Memory B cell (primary cell): ENCODE measurements at regions not wholly inside any gene's neighbourhood (a gene's known extent, or its start where the extent isn't known, plus 50 kb on each side); places are given as distances from the start of the nearest gene placed in this dataset.

Source experiments
- ATAC-seq: fragments of 150-1000 bp; cut with Tn5 transposase; 2 replicates; pipeline ENCODE4 v1.10.0; 2021; ENCODE audit warnings: low read depth, mild to moderate bottlenecking, moderate library complexity
- DNase-seq, 2 donors: peaks; one replicate each; pipeline ENCODE4 v3.0.0; 2022; ENCODE audit warnings: low spot score in 2 of 2
- H3K27ac Mint-ChIP-seq: one replicate; pipeline ENCODE4 v1.8.0; 2022; ENCODE audit warnings: mild to moderate bottlenecking, moderate library complexity, mixed read lengths
- H3K27me3 Mint-ChIP-seq: one replicate; pipeline ENCODE4 v1.8.0; 2022; ENCODE audit warnings: mixed read lengths
- H3K36me3 Mint-ChIP-seq: one replicate; pipeline ENCODE4 v1.8.0; 2022; ENCODE audit warnings: mild to moderate bottlenecking, mixed read lengths
- H3K4me1 Mint-ChIP-seq: one replicate; pipeline ENCODE4 v1.8.0; 2022; ENCODE audit warnings: mixed read lengths
- H3K4me3 Mint-ChIP-seq: one replicate; pipeline ENCODE4 v1.8.0; 2022; ENCODE audit warnings: mild to moderate bottlenecking, moderate library complexity, mixed read lengths
- H3K9me3 Mint-ChIP-seq: one replicate; pipeline ENCODE4 v1.8.0; 2022; ENCODE audit warnings: mixed read lengths

DNA sequence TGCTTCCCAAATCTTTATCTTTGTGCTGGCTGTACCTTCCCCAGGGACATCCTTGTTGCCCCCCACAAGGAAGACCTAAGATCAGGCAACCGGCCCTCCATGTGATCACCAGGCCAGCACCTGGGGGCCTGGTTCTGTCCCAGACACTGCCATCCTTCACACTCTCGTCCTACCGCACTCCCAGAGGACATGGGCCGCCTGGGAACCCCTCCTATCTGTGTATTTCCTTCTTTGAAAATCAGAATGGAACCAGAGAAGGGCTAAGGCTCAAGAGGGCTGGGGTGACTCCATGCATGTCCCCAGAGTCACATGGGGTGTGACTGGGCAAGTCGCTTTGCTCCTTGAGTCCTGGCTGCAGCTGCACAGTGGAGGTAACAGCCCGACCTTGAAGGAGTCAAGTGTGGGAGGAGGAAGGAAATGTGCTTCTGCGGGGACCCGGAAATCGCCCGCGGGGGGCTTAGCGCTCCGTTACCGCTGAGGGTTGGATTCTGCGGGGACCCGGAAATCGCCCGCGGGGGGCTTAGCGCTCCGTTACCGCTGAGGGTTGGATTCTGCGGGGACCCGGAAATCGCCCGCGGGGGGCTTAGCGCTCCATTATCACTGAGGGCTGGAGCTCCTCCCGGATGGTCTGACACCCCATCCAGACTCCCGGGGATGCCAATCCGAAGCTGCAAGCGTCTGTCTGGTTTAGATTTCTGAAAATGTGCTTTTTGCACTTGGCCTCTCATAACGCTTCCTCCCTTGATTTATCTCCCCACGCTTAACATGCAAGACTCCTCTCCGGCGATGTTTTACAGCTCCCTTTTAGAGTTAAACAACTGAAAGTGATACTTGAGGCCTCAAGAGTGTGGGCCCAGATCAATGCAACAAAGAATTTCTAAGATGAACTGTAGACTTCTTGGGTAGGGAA lies 278.9 kb downstream of the NPHP4 start:
- H3K4me1 Mint-ChIP-seq = no peaks in the 10 kb centered on the region
- ATAC-seq (no peak), DNase-seq (no peak)
- no peaks in the 10 kb centered on the region for H3K36me3 Mint-ChIP-seq
- H3K9me3 Mint-ChIP-seq = peaks cover 11% of the 10 kb centered on the region
- peaks cover 6% of the 10 kb centered on the region for H3K27me3 Mint-ChIP-seq
- H3K27ac Mint-ChIP-seq = no peak overlapping the region
- no peak overlapping the region for H3K4me3 Mint-ChIP-seq

DNA sequence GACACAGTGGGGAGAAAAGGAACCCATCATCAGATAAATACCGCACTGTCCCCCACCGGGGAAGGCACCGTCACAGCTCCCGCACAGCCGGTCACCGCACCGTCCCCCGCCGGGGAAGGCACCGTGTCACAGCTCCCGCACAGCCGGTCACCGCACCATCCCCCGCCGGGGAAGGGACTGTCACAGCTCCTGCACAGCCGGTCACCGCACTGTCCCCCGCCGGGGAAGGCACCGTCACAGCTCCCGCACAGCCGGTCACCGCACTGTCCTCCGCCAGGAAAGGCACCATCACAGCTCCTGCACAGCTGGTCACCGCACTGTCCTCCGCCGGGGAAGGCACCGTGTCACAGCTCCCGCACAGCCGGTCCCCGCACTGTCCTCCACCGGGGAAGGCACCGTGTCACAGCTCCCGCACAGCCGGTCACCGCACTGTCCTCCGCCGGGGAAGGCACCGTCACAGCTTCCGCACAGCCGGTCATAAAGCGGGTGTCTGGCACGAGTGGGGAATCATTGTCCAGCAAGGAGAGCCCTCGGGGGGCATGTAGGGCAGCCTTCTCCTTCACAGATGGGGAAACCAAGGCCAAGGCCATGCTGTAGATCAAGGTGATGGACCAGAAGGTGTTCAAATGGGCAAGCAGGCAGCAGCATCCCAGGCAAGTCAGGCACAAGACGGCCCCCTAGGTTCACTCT lies 280.1 kb downstream of the NPHP4 start:
- Mint-ChIP-seq H3K27me3 (peaks cover 8% of the 10 kb centered on the region), H3K4me3 (no peak overlapping the region), H3K4me1 (no peaks in the 10 kb centered on the region), H3K36me3 (no peaks in the 10 kb centered on the region), H3K9me3 (peaks cover 11% of the 10 kb centered on the region), H3K27ac (no peak overlapping the region)
- DNase-seq (no peak), ATAC-seq (no peak)

DNA sequence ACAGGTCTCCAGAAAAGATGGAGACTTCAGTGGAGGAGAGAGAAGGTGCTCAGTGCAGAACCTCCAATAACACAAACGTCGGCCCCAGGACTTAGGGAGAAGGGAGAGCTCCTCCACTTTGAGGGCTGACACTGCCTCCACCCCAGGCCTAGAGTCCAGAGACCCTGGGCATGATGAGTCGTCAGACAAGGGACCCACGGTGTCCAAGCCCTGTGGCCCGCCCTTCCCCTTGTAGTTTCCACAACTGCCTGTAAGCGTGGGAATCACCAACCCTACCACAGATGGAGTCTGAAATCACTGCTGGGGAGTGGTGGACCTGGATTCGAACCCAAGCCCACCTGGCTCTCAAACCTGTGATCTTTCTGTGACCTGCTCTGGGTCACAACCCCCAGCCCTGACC lies 281.1 kb downstream of the NPHP4 start:
- Mint-ChIP-seq H3K27ac (no peak overlapping the region), H3K36me3 (no peaks in the 10 kb centered on the region), H3K27me3 (peaks cover 8% of the 10 kb centered on the region), H3K4me3 (no peak overlapping the region), H3K4me1 (no peaks in the 10 kb centered on the region), H3K9me3 (peaks cover 11% of the 10 kb centered on the region)
- DNase-seq = no peak
- no peak for ATAC-seq

DNA sequence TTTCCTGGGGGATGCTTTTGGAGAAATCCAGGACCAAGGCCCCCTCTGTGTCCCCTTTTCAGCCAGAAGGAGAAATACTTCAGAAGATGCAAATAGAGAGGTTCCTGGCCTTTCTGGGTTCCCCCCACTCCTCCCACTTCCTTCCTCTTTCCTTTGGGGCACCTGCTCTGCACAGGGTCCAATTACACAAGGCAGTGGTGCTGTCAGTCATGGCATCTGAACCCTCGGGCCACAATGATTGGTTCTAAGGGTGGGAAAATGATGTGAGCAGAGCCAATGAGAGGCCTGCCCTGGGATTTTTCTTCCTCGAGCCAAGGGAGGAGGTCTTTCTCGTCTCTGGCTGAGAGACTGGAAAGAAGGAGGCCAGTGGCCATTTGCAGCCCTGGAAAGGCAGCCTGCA lies 282.2 kb downstream of the NPHP4 start:
- DNase-seq (no peak), ATAC-seq (no peak)
- Mint-ChIP-seq H3K4me3 (no peak overlapping the region), H3K9me3 (peaks cover 6% of the 10 kb centered on the region), H3K36me3 (no peaks in the 10 kb centered on the region), H3K27me3 (peaks cover 6% of the 10 kb centered on the region), H3K27ac (no peak overlapping the region), H3K4me1 (no peaks in the 10 kb centered on the region)

DNA sequence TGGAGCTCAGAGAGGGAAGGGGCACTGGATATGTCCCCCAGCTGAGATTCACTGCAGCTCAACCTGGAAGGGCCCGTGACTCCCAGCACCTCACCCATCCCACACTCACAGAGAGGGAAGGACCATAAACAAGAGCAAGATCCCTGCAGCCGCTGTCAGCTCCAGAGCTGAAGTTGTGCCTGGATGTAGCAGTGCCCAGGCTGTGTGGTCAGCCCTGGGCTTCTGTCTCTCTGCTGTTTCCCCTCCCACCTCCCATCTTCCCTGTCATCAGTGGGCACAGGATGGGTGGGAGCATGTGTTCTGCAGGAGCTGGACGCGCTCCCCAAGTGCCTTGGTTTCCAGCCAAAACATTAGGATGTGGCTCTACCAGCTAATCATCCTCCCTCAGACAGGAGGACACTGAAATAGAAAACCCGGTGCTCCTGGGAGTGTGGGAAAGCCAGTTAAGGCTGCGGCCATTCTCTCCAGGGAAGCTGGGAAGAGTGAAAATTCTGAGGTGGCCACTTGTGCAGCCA lies 282.7 kb downstream of the NPHP4 start:
- ATAC-seq (no peak), DNase-seq (no peak)
- Mint-ChIP-seq H3K27ac (no peak overlapping the region), H3K4me1 (no peaks in the 10 kb centered on the region), H3K9me3 (peaks cover 4% of the 10 kb centered on the region), H3K27me3 (peaks cover 5% of the 10 kb centered on the region), H3K4me3 (no peak overlapping the region), H3K36me3 (no peaks in the 10 kb centered on the region)

DNA sequence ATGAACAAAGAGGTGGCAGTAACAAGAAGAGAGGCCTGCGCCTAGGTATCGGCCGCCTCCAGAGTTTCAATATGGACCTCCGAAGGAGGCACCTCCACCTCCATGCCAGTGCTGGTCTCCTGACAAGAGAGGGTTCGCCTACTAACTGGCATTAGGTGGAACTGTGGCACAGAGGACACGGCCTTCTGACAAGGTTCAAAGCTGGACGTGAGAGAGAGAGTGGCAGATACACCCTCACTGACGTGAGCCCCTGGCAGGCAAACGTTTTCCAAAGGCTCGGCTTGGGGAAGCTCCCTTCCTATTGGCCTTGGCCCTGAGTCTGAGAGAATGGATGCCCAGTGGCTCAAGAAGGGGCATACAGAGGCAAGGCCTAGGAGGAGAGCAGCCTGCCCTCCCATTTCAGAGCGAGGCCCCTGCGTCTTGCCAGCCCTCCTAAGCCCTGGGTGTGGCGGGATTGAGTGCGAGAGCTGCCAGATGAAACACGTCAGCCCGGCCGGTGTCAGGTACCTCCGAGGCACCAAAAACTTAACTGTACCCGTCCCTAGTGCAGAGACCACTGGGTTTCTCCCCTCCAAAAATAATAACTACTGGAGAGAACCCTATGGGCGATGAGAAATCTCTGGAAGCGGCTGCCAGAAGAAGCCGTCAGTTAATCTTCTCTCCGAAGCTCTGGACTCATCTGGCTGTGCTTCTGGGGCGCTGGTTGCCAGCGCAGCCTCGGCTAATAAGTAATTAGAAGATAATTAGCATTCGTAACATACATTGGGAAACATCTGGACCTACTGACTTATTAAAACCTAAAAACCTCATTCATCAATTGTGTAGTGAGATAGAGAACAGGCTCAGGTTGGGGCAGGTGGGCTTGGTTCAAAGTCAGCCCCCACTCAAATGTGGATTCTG lies 283.6 kb downstream of the NPHP4 start:
- Mint-ChIP-seq H3K27me3 (peaks cover 5% of the 10 kb centered on the region), H3K4me1 (no peaks in the 10 kb centered on the region), H3K36me3 (no peaks in the 10 kb centered on the region), H3K4me3 (no peak overlapping the region), H3K27ac (no peak overlapping the region), H3K9me3 (peaks cover 3% of the 10 kb centered on the region)
- ATAC-seq (no peak), DNase-seq (no peak)

DNA sequence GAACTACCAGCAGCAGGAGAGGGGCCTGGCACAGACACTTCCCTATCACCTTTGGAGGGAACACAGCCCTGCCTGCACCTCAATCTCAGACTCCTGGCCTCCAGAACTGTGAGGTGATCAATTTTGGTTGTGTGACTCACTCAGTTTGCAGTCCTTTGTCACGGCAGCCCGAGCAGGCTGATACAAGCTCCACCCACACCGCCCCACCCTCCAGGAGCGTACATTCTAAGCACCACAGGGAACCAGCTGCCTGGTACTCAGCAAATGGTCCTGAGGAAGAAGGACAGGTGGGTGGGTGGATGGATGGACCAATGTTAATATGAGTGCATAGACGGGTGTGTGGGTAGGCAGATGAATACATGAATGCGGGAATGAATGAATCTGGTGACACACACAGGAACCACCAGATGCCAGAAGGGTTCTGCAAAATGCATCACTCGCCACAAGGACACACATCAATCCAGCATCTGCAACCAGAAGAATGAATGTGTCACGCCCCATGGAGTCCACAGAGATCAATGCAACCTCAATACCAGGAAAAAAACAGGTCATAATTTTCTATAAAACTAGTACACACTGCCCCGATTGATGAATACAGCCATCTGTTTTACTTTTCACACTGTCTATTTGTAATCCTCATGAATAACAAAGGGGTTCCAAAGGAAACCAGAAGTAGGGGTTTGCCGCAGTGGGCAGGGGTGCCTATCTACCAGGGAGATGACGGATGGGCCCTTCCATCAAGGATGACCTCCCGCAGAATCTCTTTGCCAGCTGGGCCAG lies 284.5 kb downstream of the NPHP4 start:
- Mint-ChIP-seq H3K27me3 (peaks cover 6% of the 10 kb centered on the region), H3K4me1 (no peaks in the 10 kb centered on the region), H3K9me3 (peaks cover 3% of the 10 kb centered on the region), H3K4me3 (no peak overlapping the region), H3K36me3 (no peaks in the 10 kb centered on the region), H3K27ac (no peak overlapping the region)
- ATAC-seq (no peak), DNase-seq (no peak)

DNA sequence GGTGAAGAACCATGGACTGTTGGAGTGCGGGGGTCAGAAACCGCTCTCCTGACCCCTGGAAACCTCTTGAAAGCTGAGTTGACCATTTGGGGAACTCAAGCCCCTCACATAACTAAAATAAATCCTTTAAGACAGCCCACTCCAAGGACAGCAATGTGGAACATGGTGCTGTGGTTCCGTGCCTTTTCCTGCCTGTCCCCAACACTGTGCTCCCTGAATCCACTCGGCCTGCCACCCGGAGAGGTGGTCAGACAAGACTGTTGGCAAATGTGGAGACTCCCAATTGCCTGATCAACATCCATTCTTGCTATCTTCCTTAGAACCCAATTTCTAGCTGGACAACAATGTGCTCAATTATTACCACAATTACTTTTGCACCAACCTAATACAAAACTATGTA lies 286.0 kb downstream of the NPHP4 start:
- no peaks in the 10 kb centered on the region for H3K36me3 Mint-ChIP-seq
- ATAC-seq = no peak
- no peaks in the 10 kb centered on the region for H3K4me1 Mint-ChIP-seq
- H3K9me3 Mint-ChIP-seq = peaks cover 5% of the 10 kb centered on the region
- no peak for DNase-seq
- H3K4me3 Mint-ChIP-seq = no peak overlapping the region
- no peak overlapping the region for H3K27ac Mint-ChIP-seq
- H3K27me3 Mint-ChIP-seq = peaks cover 6% of the 10 kb centered on the region

DNA sequence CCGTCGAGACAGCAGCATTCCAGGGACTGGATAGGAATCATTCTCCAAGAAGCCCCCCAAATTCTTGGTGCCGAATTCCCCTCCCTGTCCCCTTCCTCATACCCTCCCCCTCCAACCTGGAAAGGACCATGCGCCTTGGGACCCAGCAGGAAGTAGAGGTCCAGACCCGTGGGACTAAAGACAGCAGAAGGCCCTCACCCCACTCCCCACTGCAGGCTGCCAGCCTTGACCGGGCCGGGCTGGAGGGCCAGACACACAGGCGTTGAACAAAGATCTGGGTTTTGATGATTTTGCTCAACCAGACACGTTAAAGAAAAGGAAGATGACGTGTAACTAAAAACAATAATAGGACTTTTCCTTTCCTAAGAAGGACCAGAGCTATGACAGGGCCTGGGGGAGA lies 286.5 kb downstream of the NPHP4 start:
- H3K9me3 Mint-ChIP-seq = peaks cover 5% of the 10 kb centered on the region
- no peaks in the 10 kb centered on the region for H3K36me3 Mint-ChIP-seq
- H3K27ac Mint-ChIP-seq = no peak overlapping the region
- H3K27me3 Mint-ChIP-seq = peaks cover 6% of the 10 kb centered on the region
- no peaks in the 10 kb centered on the region for H3K4me1 Mint-ChIP-seq
- H3K4me3 Mint-ChIP-seq = no peak overlapping the region
- no peak for DNase-seq
- no peak for ATAC-seq

DNA sequence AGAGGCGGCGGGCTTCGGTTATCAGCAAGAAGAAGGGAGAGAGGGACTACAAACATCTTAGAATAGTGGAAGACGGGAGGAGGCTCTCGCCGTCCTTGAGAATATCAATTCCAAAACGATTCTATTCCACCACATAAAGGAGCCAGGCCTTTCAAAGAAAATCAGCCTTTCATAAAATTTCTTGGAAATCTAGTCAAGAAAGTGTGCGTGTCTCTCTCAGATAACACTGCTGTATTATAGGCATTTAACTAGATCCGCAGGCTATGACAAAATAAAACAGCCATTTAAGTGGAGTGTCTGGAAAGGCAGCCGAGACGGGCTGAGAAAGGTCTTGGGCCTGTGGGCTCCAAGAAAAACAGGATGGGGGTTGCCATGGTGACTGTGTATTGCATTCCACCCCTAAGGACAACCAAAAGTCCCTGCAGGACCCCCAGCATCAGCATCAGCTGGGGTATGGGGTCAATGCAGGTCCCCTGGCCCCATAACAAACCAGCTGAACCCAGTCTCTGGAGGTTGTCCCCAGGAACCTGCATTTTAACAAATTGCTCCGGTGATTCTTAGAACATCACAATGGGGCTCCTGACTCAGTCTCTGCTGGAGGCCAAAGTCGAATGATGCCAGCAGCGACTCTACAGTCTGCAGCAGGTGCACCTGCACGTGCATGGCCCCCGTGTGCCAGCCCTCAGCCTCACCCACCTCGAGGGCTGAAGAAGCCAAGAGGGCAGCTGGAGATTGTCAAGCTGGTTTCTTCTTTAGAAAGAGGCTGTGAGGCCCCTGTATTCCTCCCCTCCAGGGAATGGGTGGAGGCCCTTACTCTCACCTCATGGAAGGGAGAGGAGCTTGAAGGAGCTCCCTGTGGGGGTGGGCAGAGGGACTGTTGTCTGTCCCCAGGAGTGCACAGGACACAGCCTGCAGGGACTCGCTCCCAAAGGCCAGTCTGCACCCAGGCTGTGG lies 287.4 kb downstream of the NPHP4 start:
- Mint-ChIP-seq H3K27ac (no peak overlapping the region), H3K27me3 (peaks cover 4% of the 10 kb centered on the region), H3K4me1 (no peaks in the 10 kb centered on the region), H3K9me3 (peaks cover 2% of the 10 kb centered on the region), H3K4me3 (no peak overlapping the region), H3K36me3 (no peaks in the 10 kb centered on the region)
- no peak for ATAC-seq
- no peak for DNase-seq

DNA sequence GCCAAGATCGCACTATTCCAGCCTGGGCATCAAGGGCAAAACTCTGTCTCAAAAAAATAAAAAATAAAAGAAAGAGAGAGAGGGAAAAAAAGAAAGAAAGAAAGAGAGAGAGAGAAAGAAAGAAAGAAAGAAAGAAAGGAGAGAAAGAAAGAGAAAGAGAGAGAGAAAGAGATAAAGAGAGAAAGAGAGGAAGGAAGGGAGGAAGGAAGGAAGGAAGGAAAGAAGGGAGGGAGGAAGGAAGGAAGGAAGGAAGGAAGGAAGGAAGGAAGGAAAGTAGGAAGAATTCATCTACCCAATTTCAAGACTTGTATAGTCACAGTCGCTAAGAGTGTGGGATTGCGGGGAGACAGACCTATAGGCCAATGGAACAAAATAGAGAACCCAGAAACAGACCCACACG lies 290.6 kb downstream of the NPHP4 start:
- no peak for DNase-seq
- ATAC-seq = no peak
- Mint-ChIP-seq H3K9me3 (peaks cover 2% of the 10 kb centered on the region), H3K4me3 (no peak overlapping the region), H3K4me1 (no peaks in the 10 kb centered on the region), H3K27me3 (peaks cover 2% of the 10 kb centered on the region), H3K36me3 (no peaks in the 10 kb centered on the region), H3K27ac (no peak overlapping the region)

DNA sequence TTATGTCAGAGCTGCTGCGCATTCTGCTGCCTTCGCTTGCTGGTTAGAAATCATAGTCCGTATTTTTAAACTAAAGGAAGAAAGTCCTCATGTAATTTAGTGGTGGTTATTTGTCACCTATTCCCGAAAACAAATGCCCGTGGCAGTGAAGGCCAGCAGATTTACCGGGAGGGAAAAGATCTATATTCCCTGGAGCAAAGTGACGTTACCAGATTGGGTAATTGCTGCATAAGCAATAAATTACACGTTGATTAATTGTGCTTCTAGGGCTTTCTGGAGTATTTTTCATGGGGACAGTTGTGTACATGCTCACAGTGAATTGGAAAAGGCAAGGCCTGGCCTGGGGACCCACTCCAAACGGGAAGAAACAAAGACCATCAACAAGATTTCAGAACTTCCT lies 298.7 kb downstream of the NPHP4 start:
- no peaks in the 10 kb centered on the region for H3K36me3 Mint-ChIP-seq
- H3K4me1 Mint-ChIP-seq = no peaks in the 10 kb centered on the region
- no peaks in the 10 kb centered on the region for H3K9me3 Mint-ChIP-seq
- H3K4me3 Mint-ChIP-seq = no peak overlapping the region
- ATAC-seq (no peak), DNase-seq (no peak)
- peaks cover 8% of the 10 kb centered on the region for H3K27me3 Mint-ChIP-seq
- no peak overlapping the region for H3K27ac Mint-ChIP-seq
